HG03025 (cell line): ENCODE measurements at regions not wholly inside any gene's neighbourhood (a gene's known extent, or its start where the extent isn't known, plus 50 kb on each side); places are given as distances from the start of the nearest gene placed in this dataset.

ENCODE experiments used
- ATAC-seq: cut with Tn5 transposase; IDR thresholded peaks from one replicate; pipeline ENCODE4 v1.9.1; 2021; ENCODE audit warnings: mild to moderate bottlenecking, moderate library complexity; ENCODE audit not compliant: unreplicated experiment, low FRiP score

GRCh38 chr2:65724336-65724735, 291.9 kb upstream of the SPRED2 start:
- ATAC-seq: no peak

GRCh38 chr2:65722028-65722778, 289.8 kb upstream of the SPRED2 start:
- no peak for ATAC-seq

GRCh38 chr2:65716698-65717097, 284.3 kb upstream of the SPRED2 start:
- ATAC-seq: no peak

GRCh38 chr2:65715323-65715722, 282.9 kb upstream of the SPRED2 start:
- no peak for ATAC-seq

- no peak for ATAC-seq
Measured at GRCh38 chr2:65714866-65715265, 282.5 kb upstream of the SPRED2 start.

GRCh38 chr2:65711863-65712262, 279.5 kb upstream of the SPRED2 start:
- ATAC-seq: no peak

- ATAC-seq: no peak
Measured at GRCh38 chr2:65710779-65711295, 278.4 kb upstream of the SPRED2 start.

- no peak for ATAC-seq
Measured at GRCh38 chr2:65710356-65710755, 278.0 kb upstream of the SPRED2 start.

GRCh38 chr2:65708086-65708485, 275.7 kb upstream of the SPRED2 start:
- no peak for ATAC-seq

GRCh38 chr2:65706411-65706810, 274.0 kb upstream of the SPRED2 start:
- no peak for ATAC-seq

- ATAC-seq: no peak
Measured at GRCh38 chr2:65701191-65701590, 268.8 kb upstream of the SPRED2 start.

- ATAC-seq: no peak
Measured at GRCh38 chr2:65700720-65701119, 268.3 kb upstream of the SPRED2 start.

GRCh38 chr2:65700004-65700651, 267.7 kb upstream of the SPRED2 start:
- ATAC-seq: no peak

- no peak for ATAC-seq
Measured at GRCh38 chr2:65691816-65692215, 259.4 kb upstream of the SPRED2 start.

- no peak for ATAC-seq
Measured at GRCh38 chr2:65688141-65688886, 255.9 kb upstream of the SPRED2 start.

GRCh38 chr2:65687614-65688013, 255.2 kb upstream of the SPRED2 start:
- no peak for ATAC-seq

GRCh38 chr2:65686928-65687521, 254.6 kb upstream of the SPRED2 start:
- ATAC-seq: no peak

- ATAC-seq: no peak
Measured at GRCh38 chr2:65681503-65681902, 249.1 kb upstream of the SPRED2 start.

GRCh38 chr2:65678779-65679391, 246.5 kb upstream of the SPRED2 start:
- no peak for ATAC-seq

- no peak for ATAC-seq
Measured at GRCh38 chr2:65675350-65675749, 243.0 kb upstream of the SPRED2 start.
